ENCODE measurements at regions not wholly inside any gene's neighbourhood (a gene's known extent, or its start where the extent isn't known, plus 50 kb on each side); places are given as distances from the start of the nearest gene placed in this dataset.

GRCh38 chr2:144239726-144240125 is 280.2 kb downstream of the ZEB2 start:
- no peak overlapping the region for H3K4me3 ChIP-seq
- in situ Hi-C loops (cut with MboI) (no loop called here), intact Hi-C loops (cut with micrococcal nuclease) (no loop called here)
- POLR2A ChIA-PET = no interaction called here
- no peak overlapping the region for H3K9ac ChIP-seq (ENCODE audit: insufficient read depth in 1 of 2, low read depth in 2 of 2, low read length in 2 of 2)
- BruUV-seq (replicated peaks) = no TSS peak
- H3K27me3 ChIP-seq (ENCODE audit: control insufficient read depth in 2 of 2, insufficient read depth in 2 of 2, low read length in 2 of 2) = no peaks in the 10 kb centered on the region
- no peak overlapping the region for H3K27ac ChIP-seq (ENCODE audit: extremely low read depth, low read depth, low read length)
- no peaks in the 10 kb centered on the region for H3K9me3 ChIP-seq (replicated peaks; ENCODE audit: control insufficient read depth, insufficient read depth, low read depth, low read length)
- H2AFZ ChIP-seq (ENCODE audit: low read depth, low read length) = no peak overlapping the region
- no peaks in the 10 kb centered on the region; the same call in 2 of the 3 replicates for H3K36me3 ChIP-seq (ENCODE audit: control insufficient read depth, insufficient read depth, low read length)
- ATAC-seq (no peak), FAIRE-seq (no peak), DNase-seq (ENCODE audit: extremely low read depth in 1 of 4, low spot score in 3 of 4) (no peak)
- 90% methylated on average over 1 of the region's 1 CpG for WGBS (ENCODE audit: insufficient coverage, low coverage, missing lambda C conversion rate)
- no peaks in the 10 kb centered on the region for H3K79me2 ChIP-seq (ENCODE audit: control insufficient read depth, insufficient read depth, low read length)
- TF ChIP-seq RBM15 (IDR thresholded peaks at IDR 0.05; ENCODE audit: insufficient read depth, low read length) (no peak), MBD1 (CRISPR knock-in tag; IDR thresholded peaks at IDR 0.05) (no peak), ZNF75A (CRISPR knock-in tag; IDR thresholded peaks at IDR 0.05) (no peak), XRCC3 (IDR thresholded peaks at IDR 0.05) (no peak), ZNF766 (CRISPR knock-in tag; conservative IDR thresholded peaks at IDR 0.05) (no peak), ZNF695 (CRISPR knock-in tag; IDR thresholded peaks at IDR 0.05) (no peak), TRIM28 (IDR thresholded peaks at IDR 0.05) (no peak), ZBTB17 (CRISPR knock-in tag; IDR thresholded peaks at IDR 0.05) (no peak), ERF (CRISPR knock-in tag; IDR thresholded peaks at IDR 0.05) (no peak), RB1 (IDR thresholded peaks at IDR 0.05; ENCODE audit: low read depth) (no peak), POLR3G (IDR thresholded peaks at IDR 0.05; ENCODE audit: extremely low read depth, insufficient read length, insufficient replicate concordance) (no peak), MEF2D (tag; conservative IDR thresholded peaks at IDR 0.05; ENCODE audit: low read depth) (no peak), TCF3 (CRISPR knock-in tag; IDR thresholded peaks at IDR 0.05) (no peak), ILK (tag; IDR thresholded peaks at IDR 0.05; ENCODE audit: borderline replicate concordance, low read depth) (no peak), ATF2 (CRISPR knock-in tag; IDR thresholded peaks at IDR 0.05) (no peak), NFATC3 (IDR thresholded peaks at IDR 0.05) (no peak), FUS (optimal IDR thresholded peaks at IDR 0.05; ENCODE audit: low read depth, low read length) (no peak), MEIS2 (IDR thresholded peaks at IDR 0.05; ENCODE audit: partially characterized antibody) (no peak), HMGN3 (IDR thresholded peaks at IDR 0.05; ENCODE audit: borderline replicate concordance, extremely low read depth, insufficient read length, low read depth, low read length) (no peak)
- TF ChIP-seq, protein P1, sequence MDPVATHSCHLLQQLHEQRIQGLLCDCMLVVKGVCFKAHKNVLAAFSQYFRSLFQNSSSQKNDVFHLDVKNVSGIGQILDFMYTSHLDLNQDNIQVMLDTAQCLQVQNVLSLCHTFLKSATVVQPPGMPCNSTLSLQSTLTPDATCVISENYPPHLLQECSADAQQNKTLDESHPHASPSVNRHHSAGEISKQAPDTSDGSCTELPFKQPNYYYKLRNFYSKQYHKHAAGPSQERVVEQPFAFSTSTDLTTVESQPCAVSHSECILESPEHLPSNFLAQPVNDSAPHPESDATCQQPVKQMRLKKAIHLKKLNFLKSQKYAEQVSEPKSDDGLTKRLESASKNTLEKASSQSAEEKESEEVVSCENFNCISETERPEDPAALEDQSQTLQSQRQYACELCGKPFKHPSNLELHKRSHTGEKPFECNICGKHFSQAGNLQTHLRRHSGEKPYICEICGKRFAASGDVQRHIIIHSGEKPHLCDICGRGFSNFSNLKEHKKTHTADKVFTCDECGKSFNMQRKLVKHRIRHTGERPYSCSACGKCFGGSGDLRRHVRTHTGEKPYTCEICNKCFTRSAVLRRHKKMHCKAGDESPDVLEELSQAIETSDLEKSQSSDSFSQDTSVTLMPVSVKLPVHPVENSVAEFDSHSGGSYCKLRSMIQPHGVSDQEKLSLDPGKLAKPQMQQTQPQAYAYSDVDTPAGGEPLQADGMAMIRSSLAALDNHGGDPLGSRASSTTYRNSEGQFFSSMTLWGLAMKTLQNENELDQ (CRISPR knock-in tag; IDR thresholded peaks at IDR 0.05; ENCODE audit: borderline replicate concordance) = no peak
- CTCF ChIA-PET (ENCODE audit: low intra/inter-chr PET ratio) = no interaction called here
- no peaks in the 10 kb centered on the region for H3K9me1 ChIP-seq (ENCODE audit: control insufficient read depth, insufficient read depth, low read length)
- H3K4me1 ChIP-seq (replicated peaks in 1 of 2; ENCODE audit: control insufficient read depth in 2 of 2, insufficient read depth in 2 of 2, low read length in 2 of 2) = peaks cover 0 to 9% of the 10 kb centered on the region in 2 experiments; a peak in 2 of 5 replicates
- H4K20me1 ChIP-seq (replicated peaks; ENCODE audit: control insufficient read depth, insufficient read depth, low read length) = no peaks in the 10 kb centered on the region
- no peak overlapping the region for H3K4me2 ChIP-seq (ENCODE audit: insufficient read depth, low read length)
